RWPE1 (cell line): ENCODE measurements at regions not wholly inside any gene's neighbourhood (a gene's known extent, or its start where the extent isn't known, plus 50 kb on each side); places are given as distances from the start of the nearest gene placed in this dataset.

Source experiments
- CTCF ChIA-PET: fragments of 350-600 bp; sonication (Branson Sonifier 250); formaldehyde crosslinking; extraction: SDS; loops from one replicate; lab custom pipeline; 2021; lab: Yijun Ruan, JAX
- POLR2A ChIA-PET: fragments of 400-600 bp; formaldehyde crosslinking; extraction: SDS; loops from one replicate; lab custom pipeline; 2020; ENCODE audit warnings: antibody characterized with exemption; ENCODE audit not compliant: low non-redundant PET; lab: Yijun Ruan, JAX
- DNase-seq: peaks from one replicate; pipeline ENCODE4 v3.0.0; 2012; ENCODE audit warnings: low spot score
- H3K27ac ChIP-seq: fragments of 450-650 bp; 2 replicates; pipeline ENCODE4 v1.5.1; 2017
- CTCF ChIP-seq: fragments of 450-650 bp; conservative IDR thresholded peaks from 2 replicates; pipeline ENCODE4 v1.5.1; 2017; ENCODE audit warnings: low read depth, mild to moderate bottlenecking

- no peak for DNase-seq
- POLR2A ChIA-PET: no interaction called here
- no peak overlapping the region for H3K27ac ChIP-seq
- no peak for TF ChIP-seq CTCF
- CTCF ChIA-PET: no interaction called here
Observed at GRCh38 chr11:70892889-70893288, 359.5 kb downstream of the SHANK2 start.

- CTCF ChIA-PET: no interaction called here
- no peak for DNase-seq
- TF ChIP-seq CTCF: no peak
- no peak overlapping the region for H3K27ac ChIP-seq
- POLR2A ChIA-PET: no interaction called here
Observed at GRCh38 chr11:70894566-70895365, 357.6 kb downstream of the SHANK2 start.

- H3K27ac ChIP-seq: no peak overlapping the region
- ChIA-PET CTCF (no interaction called here), POLR2A (no interaction called here)
- TF ChIP-seq CTCF: no peak
- no peak for DNase-seq
Observed at GRCh38 chr11:70895366-70895670, 357.1 kb downstream of the SHANK2 start.

- CTCF ChIA-PET: no interaction called here
- POLR2A ChIA-PET: no interaction called here
- no peak overlapping the region for H3K27ac ChIP-seq
- TF ChIP-seq CTCF: no peak
- DNase-seq: no peak
Observed at GRCh38 chr11:70897429-70897828, 354.9 kb downstream of the SHANK2 start.

GRCh38 chr11:70899616-70900015 lies 352.8 kb downstream of the SHANK2 start:
- no peak for TF ChIP-seq CTCF
- DNase-seq: no peak
- no peak overlapping the region for H3K27ac ChIP-seq
- ChIA-PET POLR2A (no interaction called here), CTCF (interaction anchor here (0.6 kb wide), 1 partner anchor 180 kb away, joined by 4 read pairs; no protein-coding TSS in a partner anchor)

- ChIA-PET POLR2A (no interaction called here), CTCF (no interaction called here)
- no peak for TF ChIP-seq CTCF
- H3K27ac ChIP-seq: no peak overlapping the region
- no peak for DNase-seq
Observed at GRCh38 chr11:70900540-70900939, 351.8 kb downstream of the SHANK2 start.
